ENCODE measurements at regions not wholly inside any gene's neighbourhood (a gene's known extent, or its start where the extent isn't known, plus 50 kb on each side); places are given as distances from the start of the nearest gene placed in this dataset.

- TF ChIP-seq POLR2AphosphoS5 (IDR thresholded peaks at IDR 0.05; ENCODE audit: insufficient read depth in 1 of 2, low read depth in 1 of 2) (no peak), CTCF (IDR thresholded peaks at IDR 0.05) (no peak), POLR2A (IDR thresholded peaks at IDR 0.05) (no peak)
- Histone ChIP-seq H3K27ac (no peak overlapping the region), H3K4me1 (no peaks in the 10 kb centered on the region), H3K27me3 (no peaks in the 10 kb centered on the region), H3K36me3 (no peaks in the 10 kb centered on the region), H3K9me3 (no peaks in the 10 kb centered on the region), H3K4me3 (no peak overlapping the region)
- intact Hi-C loops (cut with DNase I): no loop called here
- no peak for DNase-seq (ENCODE audit: extremely low spot score in 2 of 2)
These were observed 827.6 kb downstream of the SORCS1 start for GRCh38 chr10:106336874-106337273.

- TF ChIP-seq CTCF (IDR thresholded peaks at IDR 0.05) (no peak), POLR2AphosphoS5 (IDR thresholded peaks at IDR 0.05; ENCODE audit: insufficient read depth in 1 of 2, low read depth in 1 of 2) (no peak), POLR2A (IDR thresholded peaks at IDR 0.05) (no peak)
- intact Hi-C loops (cut with DNase I): no loop called here
These were observed 836.8 kb downstream of the SORCS1 start for GRCh38 chr10:106327747-106328146.

GRCh38 chr10:106320876-106321275 lies 843.6 kb downstream of the SORCS1 start:
- Histone ChIP-seq H3K27me3 (no peaks in the 10 kb centered on the region), H3K9me3 (no peaks in the 10 kb centered on the region), H3K4me1 (no peaks in the 10 kb centered on the region), H3K36me3 (no peaks in the 10 kb centered on the region), H3K27ac (no peak overlapping the region), H3K4me3 (no peak overlapping the region)
- no peak for TF ChIP-seq CTCF (IDR thresholded peaks at IDR 0.05)
- TF ChIP-seq POLR2A (IDR thresholded peaks at IDR 0.05): no peak
- TF ChIP-seq POLR2AphosphoS5 (IDR thresholded peaks at IDR 0.05; ENCODE audit: insufficient read depth in 1 of 2, low read depth in 1 of 2): no peak
- no peak for DNase-seq (ENCODE audit: extremely low spot score in 2 of 2)
- intact Hi-C loops (cut with DNase I): no loop called here

More at GRCh38 chr10:106327747-106328146, 836.8 kb downstream of the SORCS1 start:
- Histone ChIP-seq H3K36me3 (no peaks in the 10 kb centered on the region), H3K27me3 (no peaks in the 10 kb centered on the region), H3K4me3 (no peak overlapping the region), H3K9me3 (no peaks in the 10 kb centered on the region), H3K4me1 (no peaks in the 10 kb centered on the region), H3K27ac (no peak overlapping the region)
- no peak for DNase-seq (ENCODE audit: extremely low spot score in 2 of 2)

GRCh38 chr10:106320078-106320477 lies 844.4 kb downstream of the SORCS1 start:
- intact Hi-C loops (cut with DNase I): no loop called here
- TF ChIP-seq POLR2AphosphoS5 (IDR thresholded peaks at IDR 0.05; ENCODE audit: insufficient read depth in 1 of 2, low read depth in 1 of 2) (no peak), CTCF (IDR thresholded peaks at IDR 0.05) (no peak), POLR2A (IDR thresholded peaks at IDR 0.05) (no peak)
- Histone ChIP-seq H3K27me3 (no peaks in the 10 kb centered on the region), H3K9me3 (no peaks in the 10 kb centered on the region), H3K4me3 (no peak overlapping the region), H3K36me3 (no peaks in the 10 kb centered on the region), H3K27ac (no peak overlapping the region), H3K4me1 (no peaks in the 10 kb centered on the region)
- no peak for DNase-seq (ENCODE audit: extremely low spot score in 2 of 2)

GRCh38 chr10:106317554-106317953 lies 847.0 kb downstream of the SORCS1 start:
- no peak overlapping the region for H3K27ac ChIP-seq
- H3K4me1 ChIP-seq: no peaks in the 10 kb centered on the region
- H3K9me3 ChIP-seq: no peaks in the 10 kb centered on the region
- intact Hi-C loops (cut with DNase I): no loop called here
- H3K4me3 ChIP-seq: no peak overlapping the region
- DNase-seq (ENCODE audit: extremely low spot score in 2 of 2): no peak
- H3K27me3 ChIP-seq: no peaks in the 10 kb centered on the region
- H3K36me3 ChIP-seq: no peaks in the 10 kb centered on the region
- no peak for TF ChIP-seq CTCF (IDR thresholded peaks at IDR 0.05)
- no peak for TF ChIP-seq POLR2A (IDR thresholded peaks at IDR 0.05)
- TF ChIP-seq POLR2AphosphoS5 (IDR thresholded peaks at IDR 0.05; ENCODE audit: insufficient read depth in 1 of 2, low read depth in 1 of 2): no peak
